GM19240 (cell line): ENCODE measurements at regions not wholly inside any gene's neighbourhood (a gene's known extent, or its start where the extent isn't known, plus 50 kb on each side); places are given as distances from the start of the nearest gene placed in this dataset.

Experiments
- DNase-seq: peaks from one replicate; pipeline ENCODE4 v3.0.0; 2011; ENCODE audit warnings: low spot score; ENCODE audit not compliant: insufficient read length

- no peak for DNase-seq
Measured at GRCh38 chr7:41803569-41803968, 100.7 kb upstream of the INHBA start.

- no peak for DNase-seq
Measured at GRCh38 chr7:41796331-41796730, 93.4 kb upstream of the INHBA start.

- no peak for DNase-seq
Measured at GRCh38 chr7:41795276-41795833, 92.5 kb upstream of the INHBA start.

GRCh38 chr7:41793556-41793955 lies 90.7 kb upstream of the INHBA start:
- DNase-seq: no peak

- no peak for DNase-seq
Measured at GRCh38 chr7:41792120-41792519, 89.2 kb upstream of the INHBA start.

GRCh38 chr7:41788556-41788955 lies 85.7 kb upstream of the INHBA start:
- DNase-seq: no peak

- no peak for DNase-seq
Measured at GRCh38 chr7:41787651-41788350, 84.9 kb upstream of the INHBA start.

GRCh38 chr7:41786944-41787343 lies 84.1 kb upstream of the INHBA start:
- no peak for DNase-seq

GRCh38 chr7:41786404-41786803 lies 83.5 kb upstream of the INHBA start:
- DNase-seq: no peak

- no peak for DNase-seq
Measured at GRCh38 chr7:41785840-41786239, 83.0 kb upstream of the INHBA start.

- no peak for DNase-seq
Measured at GRCh38 chr7:41785265-41785664, 82.4 kb upstream of the INHBA start.

- no peak for DNase-seq
Measured at GRCh38 chr7:41779918-41780317, 77.0 kb upstream of the INHBA start.

- no peak for DNase-seq
Measured at GRCh38 chr7:41777894-41778596, 75.2 kb upstream of the INHBA start.

- no peak for DNase-seq
Measured at GRCh38 chr7:41774966-41775365, 72.1 kb upstream of the INHBA start.

- no peak for DNase-seq
Measured at GRCh38 chr7:41773756-41774155, 70.9 kb upstream of the INHBA start.

- DNase-seq: no peak
Measured at GRCh38 chr7:41771717-41772116, 68.8 kb upstream of the INHBA start.

- no peak for DNase-seq
Measured at GRCh38 chr7:41769162-41769561, 66.3 kb upstream of the INHBA start.

GRCh38 chr7:41763626-41764025 lies 60.7 kb upstream of the INHBA start:
- DNase-seq: no peak

- DNase-seq: no peak
Measured at GRCh38 chr7:41762641-41763040, 59.8 kb upstream of the INHBA start.

GRCh38 chr7:41760293-41760692 lies 57.4 kb upstream of the INHBA start:
- no peak for DNase-seq

- no peak for DNase-seq
Measured at GRCh38 chr7:41758321-41758720, 55.4 kb upstream of the INHBA start.

GRCh38 chr7:41756650-41757182 lies 53.8 kb upstream of the INHBA start:
- DNase-seq: no peak

- no peak for DNase-seq
Measured at GRCh38 chr7:41755096-41755495, 52.2 kb upstream of the INHBA start.
